GM21423 (cell line): ENCODE measurements at regions not wholly inside any gene's neighbourhood (a gene's known extent, or its start where the extent isn't known, plus 50 kb on each side); places are given as distances from the start of the nearest gene placed in this dataset.
"Not testable (repeated sequence)": the region's sequence is repeated elsewhere in the genome, so short reads cannot be mapped to it uniquely, and the experiment has no call there.

ENCODE experiments used
- ATAC-seq: cut with Tn5 transposase; IDR thresholded peaks from one replicate; pipeline ENCODE4 v1.9.1; 2021; ENCODE audit warnings: mild to moderate bottlenecking, moderate library complexity; ENCODE audit not compliant: unreplicated experiment

- no peak for ATAC-seq
Observed at GRCh38 chr3:105094588-105094987, 272.1 kb upstream of the ALCAM start.

GRCh38 chr3:105096071-105096470 is 270.6 kb upstream of the ALCAM start:
- no peak for ATAC-seq

GRCh38 chr3:105101603-105102002 is 265.1 kb upstream of the ALCAM start:
- no peak for ATAC-seq

GRCh38 chr3:105103139-105103538 is 263.6 kb upstream of the ALCAM start:
- ATAC-seq: no peak

- no peak for ATAC-seq
Observed at GRCh38 chr3:105108823-105109222, 257.9 kb upstream of the ALCAM start.

GRCh38 chr3:105118905-105119304 is 247.8 kb upstream of the ALCAM start:
- ATAC-seq: no peak

- no peak for ATAC-seq
Observed at GRCh38 chr3:105119801-105120340, 246.8 kb upstream of the ALCAM start.

- no peak for ATAC-seq
Observed at GRCh38 chr3:105130911-105131310, 235.8 kb upstream of the ALCAM start.

GRCh38 chr3:105137911-105138310 is 228.8 kb upstream of the ALCAM start:
- no peak for ATAC-seq

GRCh38 chr3:105139881-105140560 is 226.7 kb upstream of the ALCAM start:
- no peak for ATAC-seq

GRCh38 chr3:105140899-105141367 is 225.8 kb upstream of the ALCAM start:
- ATAC-seq: no peak

GRCh38 chr3:105144837-105145236 is 221.9 kb upstream of the ALCAM start:
- ATAC-seq: no peak

- no peak for ATAC-seq
Observed at GRCh38 chr3:105145511-105145910, 221.2 kb upstream of the ALCAM start.

- ATAC-seq: not testable (repeated sequence)
Observed at GRCh38 chr3:105149197-105149596, 217.5 kb upstream of the ALCAM start.

- ATAC-seq: no peak
Observed at GRCh38 chr3:105152987-105153386, 213.7 kb upstream of the ALCAM start.

GRCh38 chr3:105154692-105155091 is 212.0 kb upstream of the ALCAM start:
- ATAC-seq: no peak

GRCh38 chr3:105157067-105157765 is 209.5 kb upstream of the ALCAM start:
- ATAC-seq: no peak

- no peak for ATAC-seq
Observed at GRCh38 chr3:105157766-105158085, 209.0 kb upstream of the ALCAM start.

GRCh38 chr3:105158286-105158685 is 208.4 kb upstream of the ALCAM start:
- no peak for ATAC-seq

GRCh38 chr3:105162448-105162847 is 204.3 kb upstream of the ALCAM start:
- ATAC-seq: no peak

GRCh38 chr3:105166893-105167292 is 199.8 kb upstream of the ALCAM start:
- ATAC-seq: no peak

GRCh38 chr3:105170423-105170822 is 196.3 kb upstream of the ALCAM start:
- ATAC-seq: no peak
